ENCODE measurements at regions not wholly inside any gene's neighbourhood (a gene's known extent, or its start where the extent isn't known, plus 50 kb on each side); places are given as distances from the start of the nearest gene placed in this dataset.

GRCh38 chr20:23190557-23190956 is 104.4 kb upstream of the CD93 start:
- TF ChIP-seq POLR2AphosphoS5 (IDR thresholded peaks at IDR 0.05; ENCODE audit: borderline replicate concordance, low read depth, low read length) (no peak), EZH2 (IDR thresholded peaks at IDR 0.05) (no peak)

Data from SK-N-MC (cell line).